H9 (cell line): ENCODE measurements at regions not wholly inside any gene's neighbourhood (a gene's known extent, or its start where the extent isn't known, plus 50 kb on each side); places are given as distances from the start of the nearest gene placed in this dataset.

Source experiments
- DNase-seq: peaks from one replicate; pipeline ENCODE4 v3.0.0-alpha.2; 2017
- H2AFZ ChIP-seq: one replicate; pipeline ENCODE4 v1.6.1; 2013; ENCODE audit warnings: mild to moderate bottlenecking, low read length, control low read depth, moderate library complexity
- H2AK5ac ChIP-seq: 2 replicates; pipeline ENCODE4 v1.6.1; 2013; ENCODE audit warnings: low read length, control low read depth, mixed read lengths; ENCODE audit not compliant: insufficient read length
- H2BK120ac ChIP-seq: one replicate; pipeline ENCODE4 v1.6.1; 2013; ENCODE audit warnings: low read depth, mild to moderate bottlenecking, low read length, control low read depth, inconsistent platforms; ENCODE audit not compliant: poor library complexity, severe bottlenecking
- H2BK12ac ChIP-seq: 2 replicates; pipeline ENCODE4 v1.6.1; 2013; ENCODE audit warnings: low read length, control low read depth, mixed read lengths, low read depth; ENCODE audit not compliant: insufficient read length
- H2BK15ac ChIP-seq: 2 replicates; pipeline ENCODE4 v1.6.1; 2013; ENCODE audit warnings: low read depth, low read length, control low read depth
- H2BK20ac ChIP-seq: one replicate; pipeline ENCODE4 v1.6.1; 2013; ENCODE audit warnings: low read depth, mild to moderate bottlenecking, low read length, control low read depth, inconsistent platforms; ENCODE audit not compliant: poor library complexity, severe bottlenecking
- H2BK5ac ChIP-seq: 2 replicates; pipeline ENCODE4 v1.6.1; 2013; ENCODE audit warnings: low read length, control low read depth, mixed read lengths; ENCODE audit not compliant: insufficient read length
- H3K14ac ChIP-seq: 2 replicates; pipeline ENCODE4 v1.6.1; 2013; ENCODE audit warnings: low read length, control low read depth; ENCODE audit not compliant: insufficient read depth
- H3K18ac ChIP-seq: 2 replicates; pipeline ENCODE4 v1.6.1; 2013; ENCODE audit warnings: low read depth, mild to moderate bottlenecking, mixed read lengths, low read length, control low read depth; ENCODE audit not compliant: insufficient read length
- H3K23ac ChIP-seq: 2 replicates; pipeline ENCODE4 v1.6.1; 2013; ENCODE audit warnings: low read length, control low read depth, mixed read lengths, low read depth; ENCODE audit not compliant: insufficient read length
- H3K23me2 ChIP-seq: 2 replicates; pipeline ENCODE4 v1.6.1; 2013; ENCODE audit warnings: low read depth, mild to moderate bottlenecking, mixed read lengths, low read length, control low read depth; ENCODE audit not compliant: insufficient read length, poor library complexity, severe bottlenecking
- H3K27ac ChIP-seq: 2 replicates; pipeline ENCODE4 v1.5.1; 2013; ENCODE audit warnings: low read length, control low read depth, mixed read lengths, low read depth; ENCODE audit not compliant: insufficient read length
- H3K27me3 ChIP-seq: 2 replicates; pipeline ENCODE4 v1.6.1; 2013; ENCODE audit warnings: low read length, control low read depth, inconsistent platforms; ENCODE audit not compliant: insufficient read depth
- H3K4ac ChIP-seq: 2 replicates; pipeline ENCODE4 v1.6.1; 2013; ENCODE audit warnings: low read depth, mild to moderate bottlenecking, control low read depth, inconsistent platforms, low read length, moderate library complexity
- H3K4me1 ChIP-seq: 2 replicates; pipeline ENCODE4 v1.6.1; 2013; ENCODE audit warnings: low read length, control low read depth, inconsistent platforms; ENCODE audit not compliant: insufficient read depth
- H3K4me2 ChIP-seq: 2 replicates; pipeline ENCODE4 v1.6.1; 2013; ENCODE audit warnings: low read length, control low read depth, mixed read lengths; ENCODE audit not compliant: insufficient read length, insufficient read depth
- H3K56ac ChIP-seq: 2 replicates; pipeline ENCODE4 v1.6.1; 2013; ENCODE audit warnings: low read depth, mild to moderate bottlenecking, mixed read lengths, low read length, control low read depth; ENCODE audit not compliant: insufficient read length
- H3K79me1 ChIP-seq: 2 replicates; pipeline ENCODE4 v1.6.1; 2013; ENCODE audit warnings: low read depth, mild to moderate bottlenecking, moderate library complexity, low read length, control low read depth, inconsistent platforms; ENCODE audit not compliant: insufficient read depth, poor library complexity, severe bottlenecking
- H3K79me2 ChIP-seq: 2 replicates; pipeline ENCODE4 v1.6.1; 2013; ENCODE audit warnings: low read length, control low read depth, inconsistent platforms; ENCODE audit not compliant: insufficient read depth
- H3K9ac ChIP-seq: 2 replicates; pipeline ENCODE4 v1.6.1; 2013; ENCODE audit warnings: low read length, control low read depth, mixed read lengths; ENCODE audit not compliant: insufficient read length; ENCODE audit errors: extremely low read depth
- H3K9me3 ChIP-seq: one replicate; pipeline ENCODE4 v1.6.1; 2013; ENCODE audit warnings: low read depth, low read length, inconsistent platforms; ENCODE audit not compliant: control insufficient read depth
- H3T11ph ChIP-seq: one replicate; pipeline ENCODE4 v1.6.1; 2013; ENCODE audit warnings: mild to moderate bottlenecking, low read length, control low read depth, inconsistent platforms
- H4K20me1 ChIP-seq: one replicate; pipeline ENCODE4 v1.6.1; 2013; ENCODE audit not compliant: control insufficient read depth, insufficient read length, insufficient read depth
- H4K5ac ChIP-seq: 2 replicates; pipeline ENCODE4 v1.6.1; 2013; ENCODE audit warnings: low read depth, mild to moderate bottlenecking, mixed read lengths, low read length, control low read depth; ENCODE audit not compliant: insufficient read length
- H4K8ac ChIP-seq: replicated peaks from 2 replicates; pipeline ENCODE4 v1.6.1; 2013; ENCODE audit warnings: low read length, control low read depth, mixed read lengths, low read depth; ENCODE audit not compliant: insufficient read length
- H4K91ac ChIP-seq: 2 replicates; pipeline ENCODE4 v1.6.1; 2013; ENCODE audit warnings: low read depth, mild to moderate bottlenecking, moderate library complexity, mixed read lengths, low read length, control low read depth; ENCODE audit not compliant: insufficient read length
- H3K27ac Mint-ChIP-seq, 3 experiments: 2 replicates in 2 of 3; 3 replicates in 1 of 3; pipeline ENCODE4 v1.8.0; 2020 to 2021; ENCODE audit warnings: mixed read lengths in 3 of 3, mild to moderate bottlenecking in 1 of 3, moderate library complexity in 1 of 3
- H3K27me3 Mint-ChIP-seq: 2 replicates; pipeline ENCODE4 v1.8.0; 2021; ENCODE audit warnings: low read depth, mild to moderate bottlenecking, moderate library complexity, mixed read lengths
- H3K36me3 Mint-ChIP-seq, 3 experiments: 2 replicates in 2 of 3; 3 replicates in 1 of 3; pipeline ENCODE4 v1.8.0; 2020 to 2021; ENCODE audit warnings: low read depth in 3 of 3, mixed read lengths in 3 of 3; ENCODE audit not compliant: insufficient read depth in 1 of 3
- H3K4me1 Mint-ChIP-seq, 2 experiments: 2 replicates each; pipeline ENCODE4 v1.8.0; 2020; ENCODE audit warnings: mixed read lengths in 2 of 2
- H3K4me3 Mint-ChIP-seq, 2 experiments: 2 replicates in 1 of 2; 3 replicates in 1 of 2; pipeline ENCODE4 v1.8.0; 2020 to 2021; ENCODE audit warnings: mild to moderate bottlenecking in 2 of 2, mixed read lengths in 2 of 2, moderate library complexity in 1 of 2
- H3K9me3 Mint-ChIP-seq, 2 experiments: 2 replicates in 1 of 2; 3 replicates in 1 of 2; pipeline ENCODE4 v1.8.0; 2020; ENCODE audit warnings: mild to moderate bottlenecking in 2 of 2, mixed read lengths in 2 of 2, moderate library complexity in 1 of 2
- WGBS: extraction: QIAGEN DNeasy Blood & Tissue Kit; methylation state at CpG from one replicate; pipeline ENCODE4 v1.1.7; 2013; ENCODE audit warnings: missing lambda C conversion rate, low lambda C conversion rate, mixed read lengths; ENCODE audit not compliant: insufficient read length; ENCODE audit errors: extremely low coverage; 5-methylcytosine and 5-hydroxymethylcytosine counted together
- TF ChIP-seq, protein P1 (sequence below): fragments of 200-600 bp; sonication (generic); conservative IDR thresholded peaks from 3 replicates; pipeline ENCODE4 v1.8.0; 2021; ENCODE audit warnings: antibody characterized with exemption, mild to moderate bottlenecking

DNA sequence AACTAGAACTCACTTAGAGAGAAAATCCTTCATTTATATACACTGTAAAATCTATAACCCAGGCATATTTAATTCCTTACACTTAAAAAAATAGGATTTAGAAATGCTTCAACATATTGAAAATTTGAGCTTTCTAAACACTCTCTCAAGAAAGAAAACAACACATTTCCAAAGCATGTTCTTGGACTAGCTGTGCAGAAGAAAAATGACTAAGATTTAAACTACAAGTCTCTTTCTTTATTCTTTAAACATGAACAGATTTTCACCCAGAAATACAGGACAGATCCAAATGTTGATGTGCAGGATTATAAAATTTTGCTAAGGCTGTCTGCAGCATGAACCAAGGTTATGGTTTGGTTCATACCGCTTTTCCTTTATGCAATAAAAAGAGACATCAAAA, 77.7 kb upstream of the TUSC1 start:
- no peak overlapping the region for H4K5ac ChIP-seq
- H3K56ac ChIP-seq, result no peak overlapping the region
- H2BK5ac ChIP-seq, result no peak overlapping the region
- no peak overlapping the region for H4K91ac ChIP-seq
- no peak overlapping the region for H3T11ph ChIP-seq
- H3K4ac ChIP-seq, result no peak overlapping the region
- H2AK5ac ChIP-seq, result no peak overlapping the region
- no peaks in the 10 kb centered on the region for H3K9me3 Mint-ChIP-seq
- H3K79me1 ChIP-seq, result no peaks in the 10 kb centered on the region
- no peaks in the 10 kb centered on the region for H3K9me3 ChIP-seq
- no peak for DNase-seq
- no peak overlapping the region for H2BK120ac ChIP-seq
- H4K20me1 ChIP-seq, result no peaks in the 10 kb centered on the region
- no peak overlapping the region for H3K27ac ChIP-seq
- no peak overlapping the region for H3K27ac Mint-ChIP-seq
- no peak overlapping the region for H2BK12ac ChIP-seq
- no peak overlapping the region for H2BK15ac ChIP-seq
- no peaks in the 10 kb centered on the region for H3K27me3 ChIP-seq
- no peak overlapping the region for H3K18ac ChIP-seq
- no CpG with 5 or more reads among the region's 1 CpG for WGBS
- H3K23me2 ChIP-seq, result no peaks in the 10 kb centered on the region
- H3K14ac ChIP-seq, result no peak overlapping the region
- no peak overlapping the region for H3K4me2 ChIP-seq
- no peaks in the 10 kb centered on the region for H3K36me3 Mint-ChIP-seq
- no peaks in the 10 kb centered on the region for H3K79me2 ChIP-seq
- H3K27me3 Mint-ChIP-seq, result no peaks in the 10 kb centered on the region
- H3K4me1 Mint-ChIP-seq, result no peaks in the 10 kb centered on the region
- H3K4me1 ChIP-seq, result no peaks in the 10 kb centered on the region
- no peak overlapping the region for H3K9ac ChIP-seq
- TF ChIP-seq, protein P1, sequence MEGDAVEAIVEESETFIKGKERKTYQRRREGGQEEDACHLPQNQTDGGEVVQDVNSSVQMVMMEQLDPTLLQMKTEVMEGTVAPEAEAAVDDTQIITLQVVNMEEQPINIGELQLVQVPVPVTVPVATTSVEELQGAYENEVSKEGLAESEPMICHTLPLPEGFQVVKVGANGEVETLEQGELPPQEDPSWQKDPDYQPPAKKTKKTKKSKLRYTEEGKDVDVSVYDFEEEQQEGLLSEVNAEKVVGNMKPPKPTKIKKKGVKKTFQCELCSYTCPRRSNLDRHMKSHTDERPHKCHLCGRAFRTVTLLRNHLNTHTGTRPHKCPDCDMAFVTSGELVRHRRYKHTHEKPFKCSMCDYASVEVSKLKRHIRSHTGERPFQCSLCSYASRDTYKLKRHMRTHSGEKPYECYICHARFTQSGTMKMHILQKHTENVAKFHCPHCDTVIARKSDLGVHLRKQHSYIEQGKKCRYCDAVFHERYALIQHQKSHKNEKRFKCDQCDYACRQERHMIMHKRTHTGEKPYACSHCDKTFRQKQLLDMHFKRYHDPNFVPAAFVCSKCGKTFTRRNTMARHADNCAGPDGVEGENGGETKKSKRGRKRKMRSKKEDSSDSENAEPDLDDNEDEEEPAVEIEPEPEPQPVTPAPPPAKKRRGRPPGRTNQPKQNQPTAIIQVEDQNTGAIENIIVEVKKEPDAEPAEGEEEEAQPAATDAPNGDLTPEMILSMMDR, result no peak
- no peak overlapping the region for H2BK20ac ChIP-seq
- H3K4me3 Mint-ChIP-seq, result no peak overlapping the region
- no peak overlapping the region for H4K8ac ChIP-seq
- H2AFZ ChIP-seq, result no peak overlapping the region
- no peak overlapping the region for H3K23ac ChIP-seq
